DOHH2 (cell line): ENCODE measurements at regions not wholly inside any gene's neighbourhood (a gene's known extent, or its start where the extent isn't known, plus 50 kb on each side); places are given as distances from the start of the nearest gene placed in this dataset.

ENCODE experiments used
- H3F3A ChIP-seq: fragments of 200-600 bp; sonication (generic), shearing (Covaris generic); 2 replicates; pipeline ENCODE4 v1.6.0; 2016; ENCODE audit warnings: antibody characterized with exemption, mild to moderate bottlenecking; ENCODE audit not compliant: control insufficient read depth, insufficient read depth
- H3K27ac ChIP-seq: fragments of 200-600 bp; sonication (generic); 2 replicates; pipeline ENCODE4 v1.5.1; 2014; ENCODE audit warnings: low read depth, mild to moderate bottlenecking, low read length, moderate library complexity
- H3K27me3 ChIP-seq: fragments of 200-600 bp; sonication (generic); 2 replicates; pipeline ENCODE4 v1.6.1; 2014; ENCODE audit warnings: mild to moderate bottlenecking, low read length, mixed read lengths; ENCODE audit not compliant: control insufficient read depth
- H3K36me3 ChIP-seq: fragments of 200-600 bp; sonication (generic); 2 replicates; pipeline ENCODE4 v1.6.1; 2014; ENCODE audit warnings: mild to moderate bottlenecking, low read length, moderate library complexity, mixed read lengths; ENCODE audit not compliant: control insufficient read depth
- H3K4me1 ChIP-seq: fragments of 200-600 bp; sonication (generic); 2 replicates; pipeline ENCODE4 v1.6.1; 2014; ENCODE audit warnings: mild to moderate bottlenecking, low read length, mixed read lengths; ENCODE audit not compliant: control insufficient read depth
- H3K4me2 ChIP-seq: fragments of 200-600 bp; sonication (generic); 2 replicates; pipeline ENCODE4 v1.6.0; 2014; ENCODE audit warnings: mild to moderate bottlenecking, low read length, moderate library complexity
- H3K4me3 ChIP-seq: fragments of 200-600 bp; sonication (generic); 2 replicates; pipeline ENCODE4 v1.5.1; 2014; ENCODE audit warnings: mild to moderate bottlenecking, low read length, mixed read lengths
- H3K79me2 ChIP-seq: fragments of 200-600 bp; sonication (generic); 2 replicates; pipeline ENCODE4 v1.6.1; 2014; ENCODE audit warnings: mild to moderate bottlenecking, low read length, mixed read lengths; ENCODE audit not compliant: control insufficient read depth
- H3K9me2 ChIP-seq: fragments of 200-600 bp; sonication (generic); replicated peaks from 2 replicates; pipeline ENCODE4 v1.6.1; 2014; ENCODE audit warnings: mild to moderate bottlenecking, low read length, mixed read lengths; ENCODE audit not compliant: control insufficient read depth
- H3K9me3 ChIP-seq: fragments of 200-600 bp; sonication (generic); 2 replicates; pipeline ENCODE4 v1.6.1; 2014; ENCODE audit warnings: antibody characterized with exemption, low read length, mixed read lengths; ENCODE audit not compliant: control insufficient read depth, insufficient read depth
- H4K20me1 ChIP-seq: fragments of 200-600 bp; sonication (generic); 2 replicates; pipeline ENCODE4 v1.6.0; 2014; ENCODE audit warnings: low read depth, mild to moderate bottlenecking, antibody characterized with exemption, low read length, moderate library complexity; ENCODE audit not compliant: control insufficient read depth, insufficient read depth
- CTCF ChIP-seq: fragments of 200-600 bp; sonication (generic); IDR thresholded peaks from one replicate; pipeline ENCODE4 v1.5.1; 2014; ENCODE audit warnings: antibody characterized with exemption, mild to moderate bottlenecking, low read depth, low read length; ENCODE audit not compliant: poor library complexity, severe bottlenecking
- EZH2phosphoT487 ChIP-seq: fragments of 200-600 bp; sonication (generic); IDR thresholded peaks from 2 replicates; pipeline ENCODE4 v1.6.1; 2017; ENCODE audit warnings: borderline replicate concordance, mild to moderate bottlenecking, antibody characterized with exemption, low read length, moderate library complexity, mixed read lengths

DNA sequence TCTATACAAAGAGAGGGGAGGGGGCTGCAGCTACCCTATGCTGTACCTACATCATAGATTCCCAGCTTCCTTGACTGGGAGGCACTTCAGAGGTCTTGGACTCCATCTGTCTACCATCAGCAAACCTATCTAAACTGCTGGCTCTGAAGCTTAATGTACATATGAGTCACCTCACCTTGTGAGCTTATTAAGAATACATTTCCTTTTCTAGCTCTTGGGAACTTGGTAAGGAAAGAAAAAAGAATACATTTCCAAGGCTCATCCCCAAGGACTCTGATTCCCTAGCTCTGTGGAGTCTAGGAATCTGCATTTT is 50.0 kb upstream of the PRELP start:
- no peaks in the 10 kb centered on the region for H4K20me1 ChIP-seq
- no peaks in the 10 kb centered on the region for H3K36me3 ChIP-seq
- no peaks in the 10 kb centered on the region for H3K4me1 ChIP-seq
- H3F3A ChIP-seq, result no peaks in the 10 kb centered on the region
- H3K4me2 ChIP-seq, result no peak overlapping the region
- H3K79me2 ChIP-seq, result no peaks in the 10 kb centered on the region
- peaks cover 48% of the 10 kb centered on the region for H3K27me3 ChIP-seq
- H3K9me3 ChIP-seq, result no peaks in the 10 kb centered on the region
- no peak overlapping the region for H3K4me3 ChIP-seq
- TF ChIP-seq EZH2phosphoT487, result no peak
- no peak for TF ChIP-seq CTCF
- no peak overlapping the region for H3K27ac ChIP-seq
- H3K9me2 ChIP-seq, result no peaks in the 10 kb centered on the region
